PFSK-1 (cell line): ENCODE measurements at regions not wholly inside any gene's neighbourhood (a gene's known extent, or its start where the extent isn't known, plus 50 kb on each side); places are given as distances from the start of the nearest gene placed in this dataset.

Experiments used
- POLR2AphosphoS5 ChIP-seq: IDR thresholded peaks from 2 replicates; pipeline ENCODE4 v1.6.1; 2012; ENCODE audit warnings: low read depth, mild to moderate bottlenecking, control low read depth, low read length, moderate library complexity
- REST ChIP-seq, 2 experiments: IDR thresholded peaks; 2 replicates each; pipeline versions ENCODE4 v1.6.1 to v1.8.0; 2011 to 2012; ENCODE audit warnings: low read depth in 2 of 2, low read length in 2 of 2, control low read depth in 1 of 2, inconsistent platforms in 1 of 2, mild to moderate bottlenecking in 1 of 2, moderate library complexity in 1 of 2; ENCODE audit not compliant: insufficient read depth in 1 of 2
- SIN3A ChIP-seq: IDR thresholded peaks from 2 replicates; pipeline ENCODE4 v1.6.1; 2012; ENCODE audit warnings: mild to moderate bottlenecking, low read length, moderate library complexity, borderline replicate concordance; ENCODE audit not compliant: insufficient read depth
- TAF1 ChIP-seq: IDR thresholded peaks from 2 replicates; pipeline ENCODE4 v1.6.1; 2012; ENCODE audit warnings: low read length, control low read depth, borderline replicate concordance; ENCODE audit not compliant: insufficient read depth

GRCh38 chr17:70525961-70526360, 356.6 kb downstream of the KCNJ2 start:
- TF ChIP-seq SIN3A (no peak), TAF1 (no peak), REST (IDR thresholded peaks at IDR 0.05; ENCODE audit: insufficient read depth in 1 of 2, low read depth in 2 of 2, low read length in 2 of 2) (no peak), POLR2AphosphoS5 (no peak)
